HG03066 (cell line): ENCODE measurements at regions not wholly inside any gene's neighbourhood (a gene's known extent, or its start where the extent isn't known, plus 50 kb on each side); places are given as distances from the start of the nearest gene placed in this dataset.

Experiments
- ATAC-seq: cut with Tn5 transposase; IDR thresholded peaks from one replicate; pipeline ENCODE4 v1.9.1; 2021; ENCODE audit warnings: low read depth; ENCODE audit not compliant: unreplicated experiment

GRCh38 chr5:35367526-35367925 lies 137.2 kb upstream of the PRLR start:
- ATAC-seq: no peak

- no peak for ATAC-seq
Measured at GRCh38 chr5:35365758-35366157, 135.5 kb upstream of the PRLR start.

- no peak for ATAC-seq
Measured at GRCh38 chr5:35364350-35364749, 134.1 kb upstream of the PRLR start.

GRCh38 chr5:35363387-35363965 lies 133.2 kb upstream of the PRLR start:
- ATAC-seq: no peak

GRCh38 chr5:35362772-35363171 lies 132.5 kb upstream of the PRLR start:
- no peak for ATAC-seq

- ATAC-seq: no peak
Measured at GRCh38 chr5:35360671-35361070, 130.4 kb upstream of the PRLR start.

- ATAC-seq: no peak
Measured at GRCh38 chr5:35359859-35360258, 129.6 kb upstream of the PRLR start.

- ATAC-seq: no peak
Measured at GRCh38 chr5:35357973-35358372, 127.7 kb upstream of the PRLR start.

GRCh38 chr5:35356725-35357124 lies 126.4 kb upstream of the PRLR start:
- no peak for ATAC-seq

GRCh38 chr5:35354751-35355150 lies 124.5 kb upstream of the PRLR start:
- no peak for ATAC-seq

GRCh38 chr5:35345222-35345621 lies 114.9 kb upstream of the PRLR start:
- ATAC-seq: no peak

- no peak for ATAC-seq
Measured at GRCh38 chr5:35342664-35343063, 112.4 kb upstream of the PRLR start.

GRCh38 chr5:35341189-35341588 lies 110.9 kb upstream of the PRLR start:
- ATAC-seq: no peak

GRCh38 chr5:35339616-35340100 lies 109.4 kb upstream of the PRLR start:
- no peak for ATAC-seq

- no peak for ATAC-seq
Measured at GRCh38 chr5:35339006-35339405, 108.7 kb upstream of the PRLR start.

GRCh38 chr5:35338157-35338453 lies 107.8 kb upstream of the PRLR start:
- ATAC-seq: no peak

- ATAC-seq: no peak
Measured at GRCh38 chr5:35337340-35338156, 107.3 kb upstream of the PRLR start.

- ATAC-seq: no peak
Measured at GRCh38 chr5:35336230-35336629, 105.9 kb upstream of the PRLR start.

- no peak for ATAC-seq
Measured at GRCh38 chr5:35335752-35336151, 105.5 kb upstream of the PRLR start.

- no peak for ATAC-seq
Measured at GRCh38 chr5:35333366-35333765, 103.1 kb upstream of the PRLR start.

GRCh38 chr5:35331956-35332950 lies 102.0 kb upstream of the PRLR start:
- ATAC-seq: no peak
